ENCODE measurements at regions not wholly inside any gene's neighbourhood (a gene's known extent, or its start where the extent isn't known, plus 50 kb on each side); places are given as distances from the start of the nearest gene placed in this dataset.
A peak's percentile ranks its signal among the peaks of the same experiment; 100 is the strongest.
"Not testable (repeated sequence)": the region's sequence is repeated elsewhere in the genome, so short reads cannot be mapped to it uniquely, and the experiment has no call there.

GRCh38 chr15:62412686-62413085 lies 247.6 kb upstream of the C2CD4B start:
- H3K4me1 Mint-ChIP-seq, result peaks cover 30% of the 10 kb centered on the region

GRCh38 chr15:62413153-62413552 lies 248.1 kb upstream of the C2CD4B start:
- Mint-ChIP-seq H3K27ac (no peak overlapping the region), H3K36me3 (ENCODE audit: low read depth) (no peaks in the 10 kb centered on the region), H3K9me3 (no peaks in the 10 kb centered on the region), H3K4me1 (peaks cover 30% of the 10 kb centered on the region), H3K27me3 (ENCODE audit: low read depth, poor library complexity) (peaks cover 11% of the 10 kb centered on the region), H3K4me3 (no peak overlapping the region)
- DNase-seq, result peak; percentile 11
- TF ChIP-seq CTCF (IDR thresholded peaks at IDR 0.05), result no peak

More at GRCh38 chr15:62412686-62413085, 247.6 kb upstream of the C2CD4B start:
- Mint-ChIP-seq H3K4me3 (no peak overlapping the region), H3K27ac (no peak overlapping the region), H3K36me3 (ENCODE audit: low read depth) (no peaks in the 10 kb centered on the region), H3K9me3 (no peaks in the 10 kb centered on the region), H3K27me3 (ENCODE audit: low read depth, poor library complexity) (peaks cover 11% of the 10 kb centered on the region)
- no peak for TF ChIP-seq CTCF (IDR thresholded peaks at IDR 0.05)
- no peak for DNase-seq

- Mint-ChIP-seq H3K9me3 (no peaks in the 10 kb centered on the region), H3K4me3 (no peak overlapping the region), H3K4me1 (peaks cover 30% of the 10 kb centered on the region), H3K27me3 (ENCODE audit: low read depth, poor library complexity) (peaks cover 11% of the 10 kb centered on the region), H3K36me3 (ENCODE audit: low read depth) (no peaks in the 10 kb centered on the region), H3K27ac (no peak overlapping the region)
- TF ChIP-seq CTCF (IDR thresholded peaks at IDR 0.05), result no peak
- DNase-seq, result no peak
Observed at GRCh38 chr15:62413786-62414185, 248.7 kb upstream of the C2CD4B start.

- no peak overlapping the region for H3K4me3 Mint-ChIP-seq
- H3K4me1 Mint-ChIP-seq, result peaks cover 30% of the 10 kb centered on the region
- peaks cover 8% of the 10 kb centered on the region for H3K27me3 Mint-ChIP-seq (ENCODE audit: low read depth, poor library complexity)
- no peak for TF ChIP-seq CTCF (IDR thresholded peaks at IDR 0.05)
- no peak for DNase-seq
- no peaks in the 10 kb centered on the region for H3K9me3 Mint-ChIP-seq
- no peaks in the 10 kb centered on the region for H3K36me3 Mint-ChIP-seq (ENCODE audit: low read depth)
- H3K27ac Mint-ChIP-seq, result no peak overlapping the region
Observed at GRCh38 chr15:62415498-62415897, 250.4 kb upstream of the C2CD4B start.

- Mint-ChIP-seq H3K4me1 (peaks cover 26% of the 10 kb centered on the region), H3K27ac (no peak overlapping the region), H3K9me3 (no peaks in the 10 kb centered on the region), H3K36me3 (ENCODE audit: low read depth) (no peaks in the 10 kb centered on the region), H3K27me3 (ENCODE audit: low read depth, poor library complexity) (peaks cover 7% of the 10 kb centered on the region), H3K4me3 (no peak overlapping the region)
- TF ChIP-seq CTCF (IDR thresholded peaks at IDR 0.05), result no peak
- DNase-seq, result no peak
Observed at GRCh38 chr15:62416526-62416925, 251.4 kb upstream of the C2CD4B start.

GRCh38 chr15:62417439-62417838 lies 252.4 kb upstream of the C2CD4B start:
- H3K9me3 Mint-ChIP-seq, result no peaks in the 10 kb centered on the region
- H3K4me1 Mint-ChIP-seq, result peaks cover 16% of the 10 kb centered on the region
- no peak overlapping the region for H3K4me3 Mint-ChIP-seq
- TF ChIP-seq CTCF (IDR thresholded peaks at IDR 0.05), result no peak
- H3K27ac Mint-ChIP-seq, result no peak overlapping the region
- H3K36me3 Mint-ChIP-seq (ENCODE audit: low read depth), result no peaks in the 10 kb centered on the region
- peaks cover 5% of the 10 kb centered on the region for H3K27me3 Mint-ChIP-seq (ENCODE audit: low read depth, poor library complexity)
- no peak for DNase-seq

- not testable (repeated sequence) for H3K9me3 Mint-ChIP-seq; H3K4me1 Mint-ChIP-seq; H3K4me3 Mint-ChIP-seq; H3K27me3 Mint-ChIP-seq (ENCODE audit: low read depth, poor library complexity); DNase-seq; H3K36me3 Mint-ChIP-seq (ENCODE audit: low read depth); H3K27ac Mint-ChIP-seq
Observed at GRCh38 chr15:62418496-62418895, 253.4 kb upstream of the C2CD4B start.
